Thoracic aorta (tissue), 2 donors: ENCODE measurements at regions not wholly inside any gene's neighbourhood (a gene's known extent, or its start where the extent isn't known, plus 50 kb on each side); places are given as distances from the start of the nearest gene placed in this dataset.

Source experiments
- ATAC-seq: fragments of 150-250 bp; one replicate; pipeline ENCODE4 v1.8.0; 2017; ENCODE audit warnings: low read depth; ENCODE audit not compliant: insufficient number of reproducible peaks, low FRiP score
- DNase-seq: peaks from one replicate; pipeline ENCODE4 v3.0.0-alpha.2; 2020; ENCODE audit warnings: low spot score
- H3K27ac ChIP-seq, 2 donors: fragments of 200-600 bp; sonication (generic); 1 replicate in 1 of 2; 2 replicates in 1 of 2; pipeline ENCODE4 v1.5.1; 2016; ENCODE audit warnings: mild to moderate bottlenecking in 2 of 2, moderate library complexity in 2 of 2
- H3K27me3 ChIP-seq: fragments of 200-600 bp; sonication (generic); replicated peaks from 2 replicates; pipeline ENCODE4 v1.6.0; 2016; ENCODE audit warnings: mild to moderate bottlenecking; ENCODE audit not compliant: insufficient read depth
- H3K36me3 ChIP-seq: fragments of 200-600 bp; sonication (generic); one replicate; pipeline ENCODE4 v1.5.1; 2016
- H3K4me1 ChIP-seq, 2 donors: fragments of 200-600 bp; sonication (generic); 1 replicate in 1 of 2; 2 replicates in 1 of 2; pipeline versions ENCODE4 v1.5.1 to v1.6.0; 2016; ENCODE audit warnings: low read depth in 2 of 2, mild to moderate bottlenecking in 1 of 2; ENCODE audit not compliant: control insufficient read depth in 1 of 2
- H3K4me3 ChIP-seq: fragments of 200-600 bp; sonication (generic); 2 replicates; pipeline ENCODE4 v1.5.1; 2016; ENCODE audit warnings: mild to moderate bottlenecking
- H3K9me3 ChIP-seq: fragments of 200-600 bp; sonication (generic); 2 replicates; pipeline ENCODE4 v1.5.1; 2016
- CTCF ChIP-seq: fragments of 200-600 bp; sonication (generic); IDR thresholded peaks from one replicate; pipeline ENCODE4 v1.5.1; 2019; ENCODE audit warnings: antibody characterized with exemption

- Histone ChIP-seq H3K4me1 (no peaks in the 10 kb centered on the region), H3K27ac (no peak overlapping the region), H3K9me3 (no peaks in the 10 kb centered on the region), H3K27me3 (no peaks in the 10 kb centered on the region), H3K4me3 (no peak overlapping the region), H3K36me3 (no peaks in the 10 kb centered on the region)
- no peak for DNase-seq
- TF ChIP-seq CTCF: no peak
- no peak for ATAC-seq
Measured at GRCh38 chr9:120040896-120041295, 539.1 kb downstream of the CDK5RAP2 start.

GRCh38 chr9:120038342-120038741 lies 541.6 kb downstream of the CDK5RAP2 start:
- TF ChIP-seq CTCF: no peak
- H3K27ac ChIP-seq: no peak overlapping the region
- no peaks in the 10 kb centered on the region for H3K36me3 ChIP-seq
- H3K4me3 ChIP-seq: no peak overlapping the region
- H3K27me3 ChIP-seq: no peaks in the 10 kb centered on the region
- H3K4me1 ChIP-seq: no peaks in the 10 kb centered on the region
- DNase-seq (no peak), ATAC-seq (no peak)
- no peaks in the 10 kb centered on the region for H3K9me3 ChIP-seq

GRCh38 chr9:120032639-120033038 lies 547.3 kb downstream of the CDK5RAP2 start:
- Histone ChIP-seq H3K4me3 (no peak overlapping the region), H3K4me1 (no peaks in the 10 kb centered on the region), H3K36me3 (no peaks in the 10 kb centered on the region), H3K9me3 (no peaks in the 10 kb centered on the region), H3K27ac (no peak overlapping the region), H3K27me3 (no peaks in the 10 kb centered on the region)
- no peak for DNase-seq
- ATAC-seq: no peak
- TF ChIP-seq CTCF: no peak

GRCh38 chr9:120030847-120031246 lies 549.1 kb downstream of the CDK5RAP2 start:
- ATAC-seq (no peak), DNase-seq (no peak)
- TF ChIP-seq CTCF: no peak
- Histone ChIP-seq H3K4me1 (no peaks in the 10 kb centered on the region), H3K36me3 (no peaks in the 10 kb centered on the region), H3K27ac (no peak overlapping the region), H3K9me3 (no peaks in the 10 kb centered on the region), H3K27me3 (no peaks in the 10 kb centered on the region), H3K4me3 (no peak overlapping the region)

GRCh38 chr9:120018550-120018949 lies 561.4 kb downstream of the CDK5RAP2 start:
- no peaks in the 10 kb centered on the region for H3K9me3 ChIP-seq
- no peak for DNase-seq
- no peak overlapping the region for H3K4me3 ChIP-seq
- ATAC-seq: no peak
- H3K27ac ChIP-seq: no peak overlapping the region
- no peaks in the 10 kb centered on the region for H3K27me3 ChIP-seq
- no peaks in the 10 kb centered on the region for H3K36me3 ChIP-seq
- no peaks in the 10 kb centered on the region for H3K4me1 ChIP-seq
- no peak for TF ChIP-seq CTCF
